DND-41 (cell line): ENCODE measurements at regions not wholly inside any gene's neighbourhood (a gene's known extent, or its start where the extent isn't known, plus 50 kb on each side); places are given as distances from the start of the nearest gene placed in this dataset.

Experiments
- ATAC-seq: fragments of 200-7000 bp; cut with Tn5 transposase; 3 replicates; pipeline ENCODE4 v1.9.1; 2021; ENCODE audit warnings: low read depth; ENCODE audit not compliant: insufficient read depth
- DNase-seq: peaks from one replicate; pipeline ENCODE4 v3.0.0-alpha.2; 2020
- H2AFZ ChIP-seq: 2 replicates; pipeline ENCODE4 v1.6.0; 2012; ENCODE audit warnings: low read depth, low read length
- H3K27ac ChIP-seq: 2 replicates; pipeline ENCODE4 v1.5.1; 2012; ENCODE audit warnings: low read length, inconsistent platforms
- H3K27me3 ChIP-seq: fragments of 200-600 bp; sonication (generic); 2 replicates; pipeline ENCODE4 v1.6.0; 2012; ENCODE audit warnings: low read length, mild to moderate bottlenecking, inconsistent platforms; ENCODE audit not compliant: insufficient read depth, poor library complexity
- H3K36me3 ChIP-seq: 2 replicates; pipeline ENCODE4 v1.5.1; 2012; ENCODE audit warnings: low read length, inconsistent platforms; ENCODE audit not compliant: insufficient read depth
- H3K4me1 ChIP-seq: 2 replicates; pipeline ENCODE4 v1.5.1; 2012; ENCODE audit warnings: mild to moderate bottlenecking, low read length; ENCODE audit not compliant: insufficient read depth
- H3K4me2 ChIP-seq: 2 replicates; pipeline ENCODE4 v1.6.0; 2012; ENCODE audit warnings: mild to moderate bottlenecking, moderate library complexity, low read length, inconsistent platforms; ENCODE audit not compliant: insufficient read depth
- H3K4me3 ChIP-seq, 2 experiments: fragments of 200-600 bp in 1 of 2; shearing (Covaris generic) in 1 of 2; 2 replicates each; pipeline ENCODE4 v1.5.1; 2012 to 2016; ENCODE audit warnings: inconsistent platforms in 2 of 2, low read length in 2 of 2, mild to moderate bottlenecking in 2 of 2, low read depth in 1 of 2, moderate library complexity in 1 of 2
- H3K79me2 ChIP-seq: 2 replicates; pipeline ENCODE4 v1.6.0; 2012; ENCODE audit warnings: low read length, inconsistent platforms; ENCODE audit not compliant: insufficient read depth
- H3K9ac ChIP-seq: 2 replicates; pipeline ENCODE4 v1.6.0; 2012; ENCODE audit warnings: low read depth, mild to moderate bottlenecking, inconsistent platforms, low read length, moderate library complexity
- H3K9me3 ChIP-seq: 2 replicates; pipeline ENCODE4 v1.5.1; 2012; ENCODE audit warnings: low read length, moderate library complexity, mild to moderate bottlenecking, inconsistent platforms; ENCODE audit not compliant: insufficient read depth, severe bottlenecking
- H4K20me1 ChIP-seq: 2 replicates; pipeline ENCODE4 v1.6.0; 2012; ENCODE audit warnings: low read length; ENCODE audit not compliant: insufficient read depth
- CTCF ChIP-seq: IDR thresholded peaks from 2 replicates; pipeline ENCODE4 v1.5.1; 2012; ENCODE audit warnings: borderline replicate concordance, low read length, moderate library complexity, mild to moderate bottlenecking; ENCODE audit not compliant: poor library complexity, severe bottlenecking; ENCODE audit errors: extremely low read depth
- EZH2 ChIP-seq: IDR thresholded peaks from 3 replicates; pipeline ENCODE4 v1.6.1; 2012; ENCODE audit warnings: borderline replicate concordance, low read depth, mild to moderate bottlenecking, moderate library complexity, low read length, inconsistent platforms; ENCODE audit not compliant: severe bottlenecking

DNA sequence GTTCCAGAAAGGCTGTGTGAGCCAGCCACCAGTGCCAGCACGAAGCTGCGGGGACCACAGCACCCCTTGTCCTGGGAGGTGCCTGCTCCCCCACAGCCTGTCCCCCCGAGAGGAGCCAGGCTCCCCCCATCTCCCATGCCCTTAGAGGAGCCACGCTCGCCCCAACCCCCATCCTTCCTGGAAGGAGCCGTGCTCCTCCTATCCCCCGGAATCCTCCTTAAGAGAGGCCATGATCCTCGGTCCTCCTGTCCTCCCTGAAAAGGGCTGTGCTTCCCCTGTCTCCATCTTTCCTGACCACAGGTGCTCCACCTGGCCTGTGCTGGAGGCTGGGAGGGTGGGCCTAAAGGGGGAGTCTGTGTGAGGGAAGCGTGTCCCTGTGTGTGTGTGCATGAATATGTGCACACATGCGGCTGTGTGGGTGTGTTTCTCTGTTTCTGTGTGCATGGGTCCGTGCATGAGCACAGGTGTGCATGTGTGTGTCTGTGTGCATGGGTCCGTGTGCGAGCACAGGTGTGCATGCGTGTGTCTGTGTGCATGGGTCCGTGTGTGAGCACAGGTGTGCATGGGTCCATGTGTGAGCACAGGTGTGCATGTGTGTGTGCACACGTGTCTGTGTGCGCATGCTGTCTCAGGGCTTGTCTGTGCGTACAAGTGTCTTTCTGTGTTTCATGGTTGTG lies 80.3 kb downstream of the RTP5 start:
- no peak overlapping the region for H3K4me2 ChIP-seq
- no peaks in the 10 kb centered on the region for H3K36me3 ChIP-seq
- H3K4me3 ChIP-seq: no peak overlapping the region
- H3K9ac ChIP-seq: no peak overlapping the region
- peaks cover 60% of the 10 kb centered on the region for H4K20me1 ChIP-seq
- no peaks in the 10 kb centered on the region for H3K9me3 ChIP-seq
- H3K27me3 ChIP-seq: no peaks in the 10 kb centered on the region
- H2AFZ ChIP-seq: no peak overlapping the region
- no peak for ATAC-seq
- no peak for DNase-seq
- H3K4me1 ChIP-seq: no peaks in the 10 kb centered on the region
- TF ChIP-seq EZH2 (no peak), CTCF (no peak)
- H3K79me2 ChIP-seq: peaks cover 3% of the 10 kb centered on the region; the same call in 1 of the 2 replicates
- H3K27ac ChIP-seq: no peak overlapping the region

DNA sequence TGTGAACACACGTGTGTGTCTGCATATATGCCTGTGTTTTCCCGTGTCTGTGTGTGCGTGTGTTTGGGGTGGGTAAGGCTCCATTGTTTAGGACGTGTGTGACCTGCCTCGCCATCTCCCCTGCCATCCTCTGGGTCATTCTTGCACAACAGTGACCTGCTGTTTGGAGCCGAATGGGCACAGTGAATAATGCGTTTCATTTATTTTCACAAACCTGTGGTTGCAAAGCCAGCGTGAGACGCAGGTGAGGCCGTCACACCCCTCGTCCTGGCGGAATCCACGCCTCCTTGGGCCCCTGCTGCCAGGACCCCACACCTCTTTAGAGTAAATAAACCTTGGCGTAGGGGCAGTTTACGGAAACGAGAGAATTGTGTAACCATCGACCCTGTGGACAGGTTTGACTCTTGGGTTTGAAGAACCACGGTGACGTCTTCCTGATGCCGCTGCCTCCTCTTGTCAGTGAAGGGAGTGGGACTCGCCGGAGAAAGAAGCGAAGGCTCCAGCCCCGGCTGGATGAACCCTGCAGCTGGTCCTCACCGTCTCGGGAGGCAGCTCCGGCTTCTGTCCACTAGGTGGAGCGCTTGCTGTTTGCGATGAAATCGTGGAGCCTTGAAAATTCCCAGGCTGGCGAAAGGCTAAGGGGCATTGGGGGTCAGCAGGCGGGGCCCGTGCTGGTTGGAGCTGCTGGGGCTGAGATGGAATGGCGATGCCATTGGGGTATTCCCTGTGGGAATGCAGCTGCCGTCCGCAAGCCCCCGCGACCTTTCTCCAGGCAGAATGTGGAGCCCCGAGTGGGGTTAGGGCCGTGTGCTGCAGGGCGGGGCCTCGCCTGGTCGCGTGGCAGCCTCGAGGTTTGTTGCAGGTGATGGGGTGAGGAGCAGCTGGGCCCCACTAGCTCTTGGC lies 81.1 kb downstream of the RTP5 start:
- no peaks in the 10 kb centered on the region for H3K27me3 ChIP-seq
- H3K9ac ChIP-seq: no peak overlapping the region
- no peak overlapping the region for H3K27ac ChIP-seq
- no peak overlapping the region for H2AFZ ChIP-seq
- peaks cover 61% of the 10 kb centered on the region for H4K20me1 ChIP-seq
- peaks cover 3% of the 10 kb centered on the region; the same call in 1 of the 2 replicates for H3K79me2 ChIP-seq
- ATAC-seq (peak; percentile 85), DNase-seq (peak; percentile 69)
- H3K4me3 ChIP-seq: no peak overlapping the region
- H3K36me3 ChIP-seq: no peaks in the 10 kb centered on the region
- H3K9me3 ChIP-seq: no peaks in the 10 kb centered on the region
- no peak overlapping the region for H3K4me2 ChIP-seq
- peak; percentile 94 for TF ChIP-seq CTCF
- no peak for TF ChIP-seq EZH2
- H3K4me1 ChIP-seq: no peaks in the 10 kb centered on the region

DNA sequence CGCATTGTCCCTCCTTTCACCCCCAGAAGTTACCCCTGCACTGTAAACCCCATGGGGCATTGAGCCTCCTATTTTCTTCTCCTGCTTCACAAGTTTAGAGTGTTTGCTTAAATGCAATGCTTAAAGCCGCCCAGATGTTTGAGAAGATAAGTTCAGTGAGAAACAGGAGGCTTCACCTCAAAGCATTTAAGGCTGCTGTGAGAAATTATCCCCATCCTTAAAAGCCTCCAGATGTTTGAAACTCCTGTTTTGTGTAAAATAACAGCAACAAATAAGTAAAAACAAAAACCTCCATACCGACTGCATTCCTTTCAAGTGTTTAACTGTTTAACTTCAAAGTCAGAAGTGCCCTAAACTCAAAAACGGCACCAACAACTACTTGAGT lies 81.8 kb downstream of the RTP5 start:
- H3K9me3 ChIP-seq: no peaks in the 10 kb centered on the region
- TF ChIP-seq EZH2: no peak
- no peak for TF ChIP-seq CTCF
- H3K4me2 ChIP-seq: no peak overlapping the region
- H3K4me3 ChIP-seq: no peak overlapping the region
- H3K9ac ChIP-seq: no peak overlapping the region
- ATAC-seq (no peak), DNase-seq (no peak)
- no peaks in the 10 kb centered on the region for H3K27me3 ChIP-seq
- H3K4me1 ChIP-seq: no peaks in the 10 kb centered on the region
- H3K36me3 ChIP-seq: peaks cover 4% of the 10 kb centered on the region; the same call in 1 of the 2 replicates
- no peak overlapping the region for H3K27ac ChIP-seq
- H3K79me2 ChIP-seq: peaks cover 3% of the 10 kb centered on the region; the same call in 1 of the 2 replicates
- H2AFZ ChIP-seq: no peak overlapping the region
- peaks cover 67% of the 10 kb centered on the region for H4K20me1 ChIP-seq
